ENCODE measurements at regions not wholly inside any gene's neighbourhood (a gene's known extent, or its start where the extent isn't known, plus 50 kb on each side); places are given as distances from the start of the nearest gene placed in this dataset.

GRCh38 chr9:129385211-129385934, 207.3 kb upstream of the IER5L start:
- no peak for DNase-seq (ENCODE audit: low read depth, low spot score)
- dilution Hi-C loops (cut with MboI; ENCODE audit: extremely low pct_ligation_motif_present, low sequenced_read_pairs) (no loop called here), intact Hi-C loops (cut with micrococcal nuclease) (no loop called here)
- Histone ChIP-seq H3K9me1 (replicated peaks; ENCODE audit: control insufficient read depth, extremely low read depth, insufficient read depth, low read length) (no peaks in the 10 kb centered on the region), H3K27me3 (ENCODE audit: control insufficient read depth in 2 of 2, insufficient read depth in 2 of 2, low read length in 2 of 2) (no peaks in the 10 kb centered on the region), H3K4me3 (replicated peaks in 1 of 3; ENCODE audit: insufficient read depth in 1 of 3, low read depth in 1 of 3, low read length in 3 of 3) (no peak overlapping the region), H3K4me1 (ENCODE audit: control insufficient read depth, extremely low read depth, insufficient read depth, low read length) (peaks cover 2% of the 10 kb centered on the region), H3K36me3 (ENCODE audit: control insufficient read depth in 2 of 2, extremely low read depth in 1 of 2, insufficient read depth in 2 of 2, low read length in 2 of 2) (no peaks in the 10 kb centered on the region), H4K20me1 (replicated peaks; ENCODE audit: control insufficient read depth, extremely low read depth, insufficient read depth, low read length) (no peaks in the 10 kb centered on the region), H3K79me2 (ENCODE audit: control insufficient read depth, insufficient read depth, low read length) (no peaks in the 10 kb centered on the region), H3K27ac (ENCODE audit: insufficient read depth, low read depth, low read length) (no peak overlapping the region), H3K9me3 (replicated peaks; ENCODE audit: control insufficient read depth, insufficient read depth, low read length) (no peaks in the 10 kb centered on the region), H3K9ac (replicated peaks; ENCODE audit: extremely low read depth, insufficient read depth, low read length) (no peak overlapping the region), H3K4me2 (ENCODE audit: insufficient read depth, low read length) (no peak overlapping the region), H2AFZ (ENCODE audit: low read depth, low read length) (no peak overlapping the region)
- POLR2A ChIA-PET, result no interaction called here
- FAIRE-seq, result peak; percentile 28
- CTCF ChIA-PET, result no interaction called here
- no peak for TF ChIP-seq EZH2 (IDR thresholded peaks at IDR 0.05; ENCODE audit: borderline replicate concordance, low read depth, low read length, severe bottlenecking)
- no peak for TF ChIP-seq CTCF (IDR thresholded peaks at IDR 0.05; ENCODE audit: extremely low read depth in 1 of 2, insufficient read depth in 1 of 2, low read depth in 1 of 2, low read length in 2 of 2)
- TF ChIP-seq FOS (IDR thresholded peaks at IDR 0.05; ENCODE audit: borderline replicate concordance, insufficient read depth, low read length), result no peak
- TF ChIP-seq POLR2AphosphoS5 (IDR thresholded peaks at IDR 0.05; ENCODE audit: insufficient read depth, low read depth, low read length), result no peak
- no TSS peak for BruUV-seq (replicated peaks)

All from endothelial cell of umbilical vein (primary cell).